COLO668 (cell line): ENCODE measurements at regions not wholly inside any gene's neighbourhood (a gene's known extent, or its start where the extent isn't known, plus 50 kb on each side); places are given as distances from the start of the nearest gene placed in this dataset.

Experiments
- DNase-seq: peaks from one replicate; lab custom pipeline; 2025; ENCODE audit not compliant: unreplicated experiment; lab: John Stamatoyannopoulos, UW

GRCh38 chr3:168909260-168909659 lies 754.3 kb downstream of the MECOM start:
- DNase-seq = no peak

- no peak for DNase-seq
These were observed 768.1 kb downstream of the MECOM start for GRCh38 chr3:168895419-168895818.

GRCh38 chr3:168894214-168894613 lies 769.3 kb downstream of the MECOM start:
- no peak for DNase-seq

- DNase-seq = no peak
These were observed 773.8 kb downstream of the MECOM start for GRCh38 chr3:168889666-168890065.

- no peak for DNase-seq
These were observed 774.7 kb downstream of the MECOM start for GRCh38 chr3:168888781-168889180.

DNA sequence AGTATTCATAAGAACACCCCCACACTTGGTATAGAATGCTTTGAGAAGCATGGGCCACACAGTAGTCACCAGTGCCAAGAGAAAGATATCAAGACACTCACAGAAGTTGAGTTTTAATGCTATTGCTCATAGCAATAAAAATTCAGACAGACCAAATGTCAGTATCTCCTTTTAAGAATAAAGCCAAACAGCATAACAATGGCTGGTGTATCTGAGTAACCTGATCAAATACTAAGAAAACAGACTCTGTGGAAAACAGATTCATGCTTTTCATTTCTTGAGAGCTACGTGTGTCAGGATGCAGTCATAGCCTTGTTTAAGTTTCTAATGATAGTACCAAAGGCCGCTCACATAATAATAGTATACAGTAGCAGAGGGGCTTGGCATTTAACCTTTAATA lies 778.5 kb downstream of the MECOM start:
- no peak for DNase-seq

- DNase-seq = no peak
These were observed 779.1 kb downstream of the MECOM start for GRCh38 chr3:168884353-168884903.

GRCh38 chr3:168883145-168883544 lies 780.4 kb downstream of the MECOM start:
- DNase-seq = no peak

- DNase-seq = no peak
These were observed 781.7 kb downstream of the MECOM start for GRCh38 chr3:168881804-168882203.

DNA sequence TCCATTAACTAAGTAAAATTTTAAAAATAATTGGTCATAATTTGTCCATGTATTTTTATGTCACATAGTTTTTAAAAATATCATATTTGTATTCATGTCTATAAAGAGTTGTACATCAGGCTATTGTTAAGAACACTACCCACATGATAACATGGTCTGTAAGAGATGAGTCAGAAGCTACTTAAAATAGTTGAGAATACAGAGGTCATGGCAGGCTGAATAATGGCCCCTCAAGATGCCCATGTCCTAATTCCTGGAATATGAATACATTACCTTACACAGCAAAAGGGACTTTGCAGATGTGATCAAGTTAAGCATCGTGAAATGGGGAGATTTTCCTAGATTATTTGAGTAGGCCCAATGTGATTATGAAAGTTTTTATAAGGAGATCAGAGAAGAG lies 782.9 kb upstream of the GOLIM4 start:
- DNase-seq = no peak

DNA sequence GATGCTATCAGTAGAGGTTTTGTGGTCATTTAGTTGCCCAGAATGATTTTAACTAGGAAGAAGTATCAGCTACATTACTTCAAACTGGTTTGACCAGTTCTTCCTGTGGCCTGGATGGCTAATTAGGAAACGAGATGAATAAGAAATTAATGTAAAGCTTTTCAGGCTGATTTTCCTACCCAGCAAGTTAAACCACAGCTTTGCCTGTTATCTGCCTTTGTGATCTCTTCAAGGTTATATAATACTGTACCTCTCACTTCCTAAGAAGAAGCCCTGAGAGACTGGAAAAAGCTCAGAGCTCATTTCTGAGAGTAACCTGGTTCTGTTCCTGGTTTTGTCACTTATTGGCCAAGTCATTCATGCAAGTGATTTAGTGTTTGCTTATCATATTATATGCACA lies 782.2 kb upstream of the GOLIM4 start:
- DNase-seq = no peak

DNA sequence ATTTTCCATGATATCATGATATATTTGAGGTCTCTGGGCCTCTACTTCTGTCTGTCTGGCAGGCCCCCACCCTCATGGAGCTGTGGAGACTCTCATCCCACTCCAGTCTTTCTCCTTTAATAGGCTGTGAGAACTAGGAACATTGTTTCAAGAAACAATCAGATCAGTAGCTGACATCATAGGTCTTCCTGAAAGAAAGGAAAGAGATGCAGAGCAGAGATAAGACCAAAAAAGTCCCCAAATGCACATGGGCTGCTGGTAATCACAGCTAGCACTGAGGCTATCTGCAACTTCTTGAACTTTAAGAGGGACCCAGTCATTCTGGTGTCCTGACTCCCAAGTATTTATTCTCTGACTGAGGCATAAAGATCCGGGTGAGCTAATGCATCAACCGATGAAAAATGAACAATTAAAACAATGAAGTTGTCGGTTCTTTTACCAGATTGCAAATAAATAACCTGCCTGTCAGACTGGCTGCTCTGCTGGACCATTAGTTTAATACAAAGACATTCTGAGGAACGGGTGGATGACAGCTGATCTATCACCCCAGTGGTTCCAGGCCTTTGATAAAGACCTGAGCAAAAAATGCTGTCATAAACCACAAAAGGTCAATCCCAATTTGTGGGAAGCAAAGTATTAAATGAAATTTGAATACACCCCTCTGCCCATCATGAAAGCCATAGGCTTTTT lies 780.8 kb upstream of the GOLIM4 start:
- no peak for DNase-seq

GRCh38 chr3:168872826-168873225 lies 777.1 kb upstream of the GOLIM4 start:
- DNase-seq = no peak

DNA sequence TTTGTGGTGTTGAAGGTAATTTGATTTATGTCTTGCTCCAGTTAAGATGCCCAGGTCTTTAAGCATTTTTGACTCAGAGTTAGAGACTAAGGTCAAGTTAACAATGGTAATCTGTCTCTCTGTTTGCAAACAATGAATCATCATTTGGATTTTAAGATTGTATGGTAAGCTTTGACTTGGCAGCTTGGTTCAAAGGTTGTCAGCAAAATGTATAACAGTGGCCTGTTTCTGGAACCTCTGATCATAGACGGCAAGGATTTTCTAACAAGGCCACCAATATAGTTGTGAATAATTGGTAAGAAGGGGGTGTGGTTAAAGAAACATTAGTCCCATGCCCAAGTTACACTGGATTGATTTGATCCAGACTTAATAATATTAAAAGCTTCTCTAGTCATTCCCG lies 775.2 kb upstream of the GOLIM4 start:
- DNase-seq = no peak

DNA sequence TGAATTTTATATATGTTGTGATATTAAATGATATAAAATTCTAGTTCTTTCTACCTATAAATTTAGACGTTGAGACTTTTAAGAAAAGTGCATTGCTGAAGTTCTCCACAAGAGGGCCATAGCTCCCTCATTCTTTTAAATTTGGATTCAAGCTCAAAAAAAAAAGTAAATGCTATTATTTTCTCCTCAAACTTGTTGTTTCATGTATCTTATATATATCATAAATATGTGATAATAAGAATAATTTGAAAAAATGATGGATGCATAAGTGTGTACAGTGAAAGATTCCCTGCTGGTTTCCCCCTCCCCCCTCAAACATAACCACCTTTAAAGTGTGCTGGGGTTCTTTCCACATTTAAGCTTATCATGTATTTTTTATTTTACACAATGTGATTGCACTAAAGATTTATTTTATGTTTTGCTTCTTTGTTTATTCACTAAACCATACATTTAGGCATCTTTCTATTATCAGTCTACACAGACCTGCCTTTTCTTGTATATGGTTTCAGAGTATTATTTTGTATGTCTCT lies 769.4 kb upstream of the GOLIM4 start:
- no peak for DNase-seq

GRCh38 chr3:168864107-168865021 lies 768.6 kb upstream of the GOLIM4 start:
- DNase-seq = no peak

DNA sequence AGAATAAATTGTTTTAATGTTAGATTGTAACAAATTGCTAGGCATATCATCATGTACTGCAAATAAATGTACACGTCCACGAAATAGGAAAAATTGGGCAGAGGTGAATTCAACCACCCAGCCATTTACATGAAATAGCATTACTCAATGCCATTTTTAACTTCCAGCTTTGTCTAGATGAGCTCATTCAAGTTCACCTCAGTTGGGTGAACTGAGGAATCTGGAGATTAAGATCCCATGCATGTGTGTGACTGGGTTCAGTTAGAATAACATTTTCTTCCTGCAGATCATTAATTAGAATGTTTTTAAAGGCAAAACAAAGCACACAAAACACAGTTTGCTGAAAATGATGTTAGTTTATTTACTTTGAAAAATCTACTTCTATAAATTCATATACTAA lies 767.8 kb upstream of the GOLIM4 start:
- no peak for DNase-seq

GRCh38 chr3:168862466-168862865 lies 766.7 kb upstream of the GOLIM4 start:
- no peak for DNase-seq

- DNase-seq = no peak
These were observed 764.9 kb upstream of the GOLIM4 start for GRCh38 chr3:168860592-168860991.

- DNase-seq = no peak
These were observed 764.3 kb upstream of the GOLIM4 start for GRCh38 chr3:168860028-168860427.

GRCh38 chr3:168859574-168859973 lies 763.9 kb upstream of the GOLIM4 start:
- DNase-seq = no peak

DNA sequence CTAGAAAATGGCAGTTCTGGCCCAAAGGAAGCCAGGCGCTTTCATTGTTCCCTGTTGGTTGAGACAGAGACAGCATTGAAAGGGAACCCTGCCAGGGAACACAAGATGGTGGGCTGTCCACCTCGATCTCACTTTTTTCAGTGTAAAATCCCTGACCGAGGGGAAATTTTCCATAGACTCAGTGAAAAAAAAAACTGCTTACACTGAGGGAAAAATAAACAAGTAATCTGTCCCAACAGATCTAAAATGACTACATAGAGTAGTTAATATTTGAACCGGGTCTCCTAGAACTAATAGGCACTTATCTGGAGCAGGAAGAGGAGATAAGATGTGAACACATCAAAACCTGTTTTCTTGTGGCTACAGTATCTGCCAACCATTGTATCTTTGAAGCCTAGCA lies 763.4 kb upstream of the GOLIM4 start:
- no peak for DNase-seq
